HG02938 (cell line): ENCODE measurements at regions not wholly inside any gene's neighbourhood (a gene's known extent, or its start where the extent isn't known, plus 50 kb on each side); places are given as distances from the start of the nearest gene placed in this dataset.
"Not testable (repeated sequence)": the region's sequence is repeated elsewhere in the genome, so short reads cannot be mapped to it uniquely, and the experiment has no call there.

Source experiments
- ATAC-seq: cut with Tn5 transposase; IDR thresholded peaks from one replicate; pipeline ENCODE4 v1.9.1; 2021; ENCODE audit warnings: mild to moderate bottlenecking, moderate library complexity; ENCODE audit not compliant: unreplicated experiment

DNA sequence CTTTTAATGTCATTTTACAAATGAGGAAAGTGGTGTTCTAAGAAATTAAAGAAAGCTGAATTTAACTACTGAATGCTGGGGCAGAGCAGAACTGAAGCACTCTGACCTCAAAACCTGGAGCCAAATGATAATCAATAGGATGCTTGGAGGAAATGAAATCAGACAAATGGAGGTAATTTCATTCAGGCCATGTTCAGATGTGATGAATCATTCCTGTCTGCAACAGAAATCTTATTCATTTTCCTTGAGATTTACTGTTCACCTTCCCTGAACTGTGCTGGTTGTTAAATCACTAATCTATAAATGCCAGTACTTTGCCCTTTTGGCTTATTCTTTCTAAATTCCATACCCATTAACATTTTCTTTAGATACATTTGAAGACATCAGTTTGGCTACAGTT lies 85.6 kb upstream of the SNX7 start:
- no peak for ATAC-seq

DNA sequence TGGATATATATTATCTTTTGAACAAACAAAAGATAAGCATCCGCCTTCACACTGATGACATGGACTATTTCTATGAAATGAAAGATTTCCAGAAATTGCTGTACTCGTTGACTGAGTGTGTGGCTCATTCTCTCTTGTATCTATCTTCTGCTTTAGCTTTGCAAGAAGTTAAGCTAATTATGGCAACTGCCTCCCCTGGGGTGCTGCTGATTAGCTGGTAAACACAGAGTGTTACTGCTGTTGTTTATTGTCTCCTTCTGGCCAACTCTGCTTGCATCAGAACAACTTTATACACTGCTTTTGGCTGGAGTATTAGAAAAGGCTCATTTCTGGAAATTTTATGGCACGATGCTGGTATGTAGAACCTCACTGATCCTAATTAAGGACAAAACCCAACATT lies 95.6 kb upstream of the SNX7 start:
- ATAC-seq = no peak

DNA sequence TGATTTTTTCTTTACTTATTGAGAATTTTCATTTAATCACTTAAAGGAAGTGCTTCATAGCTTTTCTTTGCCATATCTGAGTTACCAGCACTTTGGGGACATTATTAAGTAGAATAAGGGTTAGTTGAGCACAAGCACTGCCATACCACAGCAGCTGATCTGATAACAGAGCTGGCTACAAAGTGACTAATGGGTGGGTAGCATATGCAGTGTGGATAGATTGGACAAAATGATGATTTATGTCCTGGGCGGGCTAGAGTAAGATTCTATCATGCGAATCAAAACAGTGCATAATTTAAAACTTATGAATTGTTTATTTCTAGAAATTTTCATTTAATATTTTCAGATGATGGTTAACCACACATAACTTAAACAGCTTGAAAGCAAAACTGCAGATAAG lies 102.2 kb upstream of the SNX7 start:
- no peak for ATAC-seq

DNA sequence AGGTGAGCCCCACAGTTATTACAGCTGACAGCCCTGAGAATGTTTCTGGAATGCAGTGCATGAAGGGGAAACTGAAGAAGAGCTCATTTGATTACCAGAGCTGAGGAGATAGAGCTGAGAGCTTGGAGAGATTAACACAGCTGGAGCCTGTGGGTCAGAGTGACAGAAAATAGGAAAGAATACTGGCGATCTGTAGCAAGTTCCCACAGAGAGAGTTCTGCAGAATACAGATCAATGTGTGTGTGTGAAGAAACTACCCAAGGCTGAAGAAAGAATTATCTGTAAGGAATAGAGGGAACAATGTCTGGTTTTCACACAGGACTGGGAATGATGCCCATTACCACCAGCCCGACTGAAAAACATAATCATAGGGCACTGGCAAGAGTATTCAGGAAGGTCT lies 103.6 kb upstream of the SNX7 start:
- ATAC-seq = no peak

GRCh38 chr1:98556521-98557158 lies 104.9 kb upstream of the SNX7 start:
- no peak for ATAC-seq

DNA sequence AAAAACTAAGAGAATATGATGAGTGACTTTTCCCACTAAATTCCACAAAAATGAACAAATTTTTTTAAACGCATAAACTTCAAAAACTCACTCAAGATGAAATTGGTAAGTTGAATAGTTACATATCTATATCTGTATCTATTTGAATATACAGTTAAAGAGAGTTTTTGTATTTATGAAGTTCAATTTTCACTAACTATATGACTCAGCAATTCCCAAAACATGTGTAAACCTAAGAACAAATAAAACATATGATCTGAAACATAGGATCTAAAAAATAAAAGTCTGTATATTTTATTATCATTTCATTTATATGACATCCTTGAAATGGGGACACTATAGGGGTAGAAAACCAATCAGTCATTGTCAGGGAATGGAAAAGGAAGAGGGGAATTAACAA lies 105.7 kb upstream of the SNX7 start:
- ATAC-seq = no peak

DNA sequence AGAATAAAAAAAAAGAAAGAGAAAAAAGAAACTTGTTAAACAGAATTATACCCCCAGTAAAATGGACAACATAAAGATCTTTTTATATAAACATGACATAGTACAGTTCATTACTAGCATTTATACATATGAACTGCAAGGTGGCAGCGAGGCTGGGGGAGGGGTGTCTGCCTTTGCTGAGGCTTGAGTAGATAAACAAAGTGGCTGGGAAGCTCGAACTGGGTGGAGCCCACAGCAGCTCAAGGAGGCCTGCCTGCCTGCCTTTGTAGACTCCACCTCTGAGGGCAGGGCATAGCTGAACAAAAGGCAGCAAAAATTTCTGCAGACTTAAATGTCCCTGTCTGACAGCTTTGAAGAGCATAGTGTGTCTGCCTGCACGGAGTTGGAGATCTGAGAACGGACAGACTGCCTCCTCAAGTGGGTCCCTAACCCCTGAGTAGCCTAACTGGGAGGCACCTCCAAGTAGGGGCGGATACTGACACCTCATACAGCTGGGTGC lies 108.9 kb upstream of the SNX7 start:
- not testable (repeated sequence) for ATAC-seq

- ATAC-seq = no peak
These were observed 111.4 kb upstream of the SNX7 start for GRCh38 chr1:98550076-98550475.

- no peak for ATAC-seq
These were observed 115.2 kb upstream of the SNX7 start for GRCh38 chr1:98546319-98546718.

- no peak for ATAC-seq
These were observed 123.4 kb upstream of the SNX7 start for GRCh38 chr1:98538106-98538505.

DNA sequence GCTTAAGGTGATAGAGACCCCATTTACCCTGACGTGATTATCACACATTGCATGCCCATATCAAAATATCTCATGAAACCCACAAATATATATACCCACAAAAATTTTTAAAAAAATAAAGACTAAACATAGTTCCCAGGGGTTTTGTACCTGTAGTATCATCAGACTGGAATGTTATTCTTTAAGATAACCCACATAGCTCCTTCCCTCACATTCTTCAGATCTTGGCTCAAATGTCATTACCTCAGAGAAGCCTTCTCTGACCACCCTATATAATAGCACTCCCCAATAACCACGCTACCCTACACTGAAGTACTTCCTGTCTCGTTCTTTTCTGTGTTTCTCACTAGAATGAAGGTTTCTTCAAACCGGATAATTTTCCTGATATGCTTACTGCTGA lies 138.3 kb upstream of the SNX7 start:
- ATAC-seq = no peak

DNA sequence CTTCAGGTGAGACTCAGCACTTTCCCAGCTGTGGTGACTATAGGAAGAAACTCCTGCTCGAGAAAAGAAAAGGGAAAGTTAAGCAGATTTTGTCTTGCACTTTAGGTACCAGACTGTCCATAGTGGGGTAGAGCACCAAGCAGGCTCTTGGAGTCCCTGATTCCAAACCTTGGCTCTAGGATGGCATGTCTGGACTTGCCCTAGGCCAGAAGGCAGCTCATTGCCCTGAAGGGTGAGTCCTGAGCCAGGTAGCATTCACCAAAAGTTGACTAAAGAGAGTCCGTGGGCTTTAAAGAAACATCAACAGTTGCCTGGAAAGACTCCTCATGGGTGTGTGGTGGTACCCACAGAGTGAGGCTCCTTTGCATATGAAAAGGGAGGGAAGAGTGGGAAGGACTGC lies 145.2 kb upstream of the SNX7 start:
- no peak for ATAC-seq

- no peak for ATAC-seq
These were observed 145.8 kb upstream of the SNX7 start for GRCh38 chr1:98515744-98516143.

DNA sequence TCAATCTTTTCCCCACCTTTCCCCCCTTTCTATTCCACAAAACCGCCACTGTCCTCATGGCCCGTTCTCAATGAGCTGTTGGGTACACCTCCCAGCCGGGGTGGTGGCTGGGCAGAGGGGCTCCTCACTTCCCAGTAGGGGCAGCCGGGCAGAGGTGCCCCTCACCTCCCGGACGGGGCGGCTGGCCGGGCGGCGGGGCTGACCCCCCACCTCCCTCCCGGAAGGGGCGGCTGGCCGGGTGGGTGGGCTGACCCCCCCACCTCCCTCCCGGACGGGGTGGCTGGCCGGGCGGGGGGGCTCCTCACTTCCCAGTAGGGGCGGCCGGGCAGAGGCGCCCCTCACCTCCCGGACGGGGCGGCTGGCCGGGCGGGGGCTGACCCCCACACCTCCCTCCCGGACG lies 149.3 kb upstream of the SNX7 start:
- ATAC-seq = not testable (repeated sequence)

GRCh38 chr1:98503771-98504170 lies 157.8 kb upstream of the SNX7 start:
- no peak for ATAC-seq

DNA sequence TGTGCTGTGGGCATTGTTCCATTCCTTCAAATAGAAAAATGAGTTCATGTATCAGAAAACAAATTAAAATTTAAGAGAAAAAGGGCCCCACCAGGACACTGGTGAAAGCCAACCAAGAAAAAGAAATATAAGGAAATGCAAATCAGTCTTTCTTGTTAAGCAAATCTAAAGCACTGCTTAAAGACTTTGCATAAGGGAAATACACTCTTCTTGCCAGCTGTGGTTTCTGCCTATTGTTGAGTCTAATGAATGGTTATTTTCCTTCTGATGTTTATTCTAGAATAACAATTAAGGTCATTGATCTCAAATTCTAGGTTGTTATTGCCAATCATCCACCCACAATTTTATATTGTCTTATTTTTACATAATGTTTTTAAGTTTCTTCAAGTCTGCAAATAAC lies 158.6 kb upstream of the SNX7 start:
- no peak for ATAC-seq

DNA sequence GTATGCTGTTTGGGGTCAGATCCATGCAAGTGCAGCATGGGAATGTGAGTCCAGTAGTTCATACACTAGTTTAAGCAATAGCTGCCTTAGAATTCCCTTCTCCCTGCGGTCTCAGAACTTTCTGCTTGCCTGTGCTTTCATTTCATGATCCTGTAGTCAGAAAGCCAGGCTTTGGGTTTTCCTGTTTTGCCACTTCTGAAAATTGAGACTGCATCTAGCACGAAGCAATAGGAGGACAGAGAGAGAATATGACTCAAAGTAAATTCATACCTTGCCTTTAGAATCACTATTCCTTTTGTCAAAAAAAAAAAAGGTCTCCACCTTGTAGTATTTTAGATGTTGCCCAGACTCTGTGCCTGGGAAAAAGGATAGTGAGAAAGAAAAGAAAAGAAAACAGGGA lies 161.2 kb upstream of the SNX7 start:
- ATAC-seq = no peak

DNA sequence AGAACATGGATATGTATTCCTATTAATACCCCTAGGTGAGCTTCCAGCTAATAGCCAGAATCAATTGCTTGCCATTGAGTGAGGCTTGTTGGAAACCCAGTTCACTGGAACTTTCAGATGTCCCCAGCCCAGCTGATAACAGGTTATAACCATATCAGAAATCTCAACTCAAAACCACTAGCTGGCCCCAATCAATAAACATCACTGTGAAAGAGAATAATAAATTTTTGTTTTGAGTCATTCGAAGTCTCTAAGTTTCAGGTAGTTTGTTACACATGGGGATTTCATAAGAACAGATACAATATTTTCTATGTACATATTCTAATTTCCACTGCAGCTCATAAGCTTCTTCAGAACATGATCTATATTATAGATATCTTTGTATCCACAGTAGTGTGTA lies 162.9 kb upstream of the SNX7 start:
- no peak for ATAC-seq

- no peak for ATAC-seq
These were observed 164.0 kb upstream of the SNX7 start for GRCh38 chr1:98497497-98497896.

DNA sequence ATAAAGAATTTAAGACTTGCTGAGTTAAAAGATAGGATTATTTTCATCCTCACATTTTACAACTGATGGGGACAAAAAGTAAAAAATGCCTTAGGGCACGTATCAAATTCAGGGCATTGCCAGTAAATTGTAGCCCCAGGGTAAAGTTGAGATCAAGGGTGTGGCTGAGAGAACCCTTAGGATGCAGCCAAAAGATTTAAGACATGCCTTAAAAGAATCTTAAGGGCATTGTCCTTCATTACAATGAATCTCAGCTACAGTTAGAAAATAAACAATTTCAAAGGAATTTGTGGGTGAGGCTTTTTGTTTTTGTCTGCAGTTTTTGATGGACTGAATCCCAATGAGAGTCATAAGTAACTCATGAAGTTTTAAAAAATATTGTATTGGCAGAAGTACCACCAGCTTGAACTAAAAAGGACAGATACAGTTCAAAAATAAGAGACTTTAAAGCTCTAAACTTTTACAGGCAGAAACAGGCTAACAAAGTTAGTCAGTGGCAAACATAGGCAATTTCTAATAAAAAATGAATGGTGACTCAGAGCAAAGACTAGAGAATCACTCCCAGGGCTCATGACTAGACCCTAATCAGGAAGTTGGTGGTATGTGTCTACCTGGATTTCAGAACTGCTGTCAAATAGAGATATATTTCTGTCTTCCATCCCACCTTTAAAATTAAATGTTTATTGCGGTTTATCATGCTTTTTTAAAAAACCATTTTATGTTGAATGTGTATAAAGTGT lies 165.1 kb upstream of the SNX7 start:
- ATAC-seq = no peak

DNA sequence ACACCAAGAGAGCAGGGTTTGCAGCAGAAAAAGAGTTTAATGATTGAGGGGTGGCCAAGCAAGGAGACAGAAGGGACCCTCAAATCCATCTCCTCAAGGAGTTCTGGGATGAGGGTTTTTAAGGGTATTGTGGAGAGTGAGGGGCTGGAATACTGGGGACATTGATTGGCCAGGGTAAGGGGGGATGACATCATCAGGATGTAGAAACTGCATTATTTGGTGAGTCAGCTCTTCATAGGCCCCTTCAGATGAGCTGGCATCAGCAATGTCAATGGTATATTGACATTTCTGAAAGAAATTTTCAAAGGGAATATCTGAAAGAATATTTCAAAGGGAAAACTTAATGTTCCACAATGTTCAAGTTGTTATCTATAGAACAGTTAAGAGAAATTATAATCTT lies 168.1 kb upstream of the SNX7 start:
- no peak for ATAC-seq

GRCh38 chr1:98490099-98490498 lies 171.4 kb upstream of the SNX7 start:
- ATAC-seq = peak; percentile 74

GRCh38 chr1:98487620-98488019 lies 173.9 kb upstream of the SNX7 start:
- no peak for ATAC-seq
